HG03558 (cell line): ENCODE measurements at regions not wholly inside any gene's neighbourhood (a gene's known extent, or its start where the extent isn't known, plus 50 kb on each side); places are given as distances from the start of the nearest gene placed in this dataset.

Experiments
- ATAC-seq: cut with Tn5 transposase; IDR thresholded peaks from one replicate; pipeline ENCODE4 v1.9.1; 2021; ENCODE audit warnings: moderate number of reproducible peaks; ENCODE audit not compliant: unreplicated experiment; ENCODE audit errors: extremely low read depth

DNA sequence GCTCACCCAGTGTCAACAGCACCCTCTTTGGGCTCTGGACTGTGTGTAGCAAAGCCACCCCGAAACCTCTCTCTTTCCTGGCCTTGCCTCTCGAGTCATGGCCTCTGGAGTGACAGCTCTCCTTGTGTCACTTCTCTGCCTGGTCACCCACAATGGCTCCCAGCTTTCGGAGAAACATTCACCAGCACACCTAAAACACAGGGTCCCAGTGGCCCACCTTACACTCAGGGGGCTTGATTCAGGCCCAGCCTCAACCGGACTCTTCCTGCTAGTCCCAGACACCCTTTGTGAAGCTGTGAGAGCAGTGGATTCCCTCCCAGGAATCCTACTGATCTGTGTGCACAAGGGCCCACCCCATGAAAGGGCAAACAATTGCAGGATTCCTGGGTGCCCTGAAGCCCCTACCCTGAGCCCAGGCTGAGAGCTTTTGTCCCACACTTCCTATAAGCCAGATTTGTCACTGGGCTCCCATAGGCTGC, 137.2 kb upstream of the HAAO start:
- ATAC-seq = no peak

DNA sequence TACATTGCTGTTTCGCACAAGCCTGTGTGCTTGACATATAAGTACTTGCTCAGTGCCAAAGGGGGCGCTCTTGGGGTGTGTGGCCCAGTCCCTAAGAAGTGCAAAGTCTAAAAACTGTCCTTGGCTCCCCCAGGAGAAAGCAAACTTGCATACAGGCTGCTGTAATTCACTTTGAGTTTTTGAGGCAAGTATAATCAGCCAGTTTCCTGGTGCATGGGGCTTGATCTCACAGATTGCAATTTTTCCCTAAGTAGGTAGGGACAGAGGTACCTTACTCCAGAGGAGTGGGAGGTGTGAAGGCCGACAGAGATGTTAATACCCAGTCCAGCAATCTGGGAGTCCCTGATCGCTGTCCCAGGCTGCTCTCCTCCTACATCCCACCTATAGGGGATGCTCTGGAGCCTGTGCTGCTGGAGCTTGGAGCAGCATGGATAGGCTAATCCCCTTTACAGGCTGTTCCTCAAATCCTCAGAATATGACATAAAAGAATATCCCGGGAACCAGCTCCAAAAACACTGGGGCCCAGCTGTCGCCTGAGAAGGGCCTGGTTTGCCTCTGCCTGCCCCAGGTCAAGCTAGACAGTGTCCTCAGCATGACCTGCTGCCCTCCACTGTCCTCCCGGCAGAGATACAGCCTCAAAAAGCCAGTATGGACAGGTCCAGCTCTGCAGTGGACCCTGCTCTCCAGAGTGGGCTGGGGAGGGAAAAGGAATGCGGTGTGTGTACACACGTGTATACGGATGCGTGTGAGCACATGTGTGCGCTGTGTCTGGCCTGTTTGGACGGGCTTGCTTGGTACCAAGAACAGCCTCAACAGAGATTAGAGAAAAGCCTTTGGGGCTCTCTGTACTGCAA, 136.5 kb upstream of the HAAO start:
- no peak for ATAC-seq

- ATAC-seq = no peak
Observed at GRCh38 chr2:42928161-42928691, 135.8 kb upstream of the HAAO start.

DNA sequence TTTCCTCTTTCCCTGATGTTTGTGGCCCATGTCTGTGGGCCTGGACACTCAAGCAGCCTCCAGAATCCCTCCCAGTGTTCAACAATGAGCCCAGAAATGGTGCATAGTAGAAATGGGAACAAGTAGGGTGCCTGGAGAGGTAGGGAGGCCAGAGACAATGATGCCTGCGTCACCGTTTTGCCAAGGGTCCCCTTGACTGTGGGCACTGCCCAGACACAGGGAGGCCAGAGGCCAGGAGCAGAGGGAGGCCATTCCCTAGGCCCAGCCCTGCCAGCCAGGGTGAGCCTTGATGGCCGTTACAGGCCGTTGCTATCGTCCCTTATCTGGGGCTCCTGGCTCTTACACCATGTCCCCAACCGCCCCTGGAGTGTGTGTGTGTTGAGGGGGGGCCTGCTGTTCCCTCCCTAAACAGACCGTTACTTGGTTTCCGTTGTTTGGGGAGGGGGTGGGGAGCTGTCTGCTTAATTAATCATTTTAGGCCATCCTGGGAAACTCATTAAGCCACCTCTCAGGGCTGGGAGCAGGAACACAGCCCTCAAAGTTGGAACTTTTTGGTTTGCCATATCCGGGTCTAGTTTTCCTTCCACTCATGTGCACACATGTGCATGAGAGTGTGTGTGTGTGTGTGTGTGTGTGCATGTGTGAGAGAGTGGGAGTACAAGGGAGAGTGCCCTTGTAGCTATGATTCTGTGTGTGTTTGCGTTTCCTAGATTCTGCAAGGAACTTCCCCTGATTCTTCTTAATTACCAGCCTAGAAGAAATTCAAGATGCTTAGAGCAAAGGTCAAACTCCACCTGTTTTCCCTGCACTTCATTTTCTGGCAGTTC, 135.2 kb upstream of the HAAO start:
- no peak for ATAC-seq

GRCh38 chr2:42926434-42927333, 134.3 kb upstream of the HAAO start:
- no peak for ATAC-seq

DNA sequence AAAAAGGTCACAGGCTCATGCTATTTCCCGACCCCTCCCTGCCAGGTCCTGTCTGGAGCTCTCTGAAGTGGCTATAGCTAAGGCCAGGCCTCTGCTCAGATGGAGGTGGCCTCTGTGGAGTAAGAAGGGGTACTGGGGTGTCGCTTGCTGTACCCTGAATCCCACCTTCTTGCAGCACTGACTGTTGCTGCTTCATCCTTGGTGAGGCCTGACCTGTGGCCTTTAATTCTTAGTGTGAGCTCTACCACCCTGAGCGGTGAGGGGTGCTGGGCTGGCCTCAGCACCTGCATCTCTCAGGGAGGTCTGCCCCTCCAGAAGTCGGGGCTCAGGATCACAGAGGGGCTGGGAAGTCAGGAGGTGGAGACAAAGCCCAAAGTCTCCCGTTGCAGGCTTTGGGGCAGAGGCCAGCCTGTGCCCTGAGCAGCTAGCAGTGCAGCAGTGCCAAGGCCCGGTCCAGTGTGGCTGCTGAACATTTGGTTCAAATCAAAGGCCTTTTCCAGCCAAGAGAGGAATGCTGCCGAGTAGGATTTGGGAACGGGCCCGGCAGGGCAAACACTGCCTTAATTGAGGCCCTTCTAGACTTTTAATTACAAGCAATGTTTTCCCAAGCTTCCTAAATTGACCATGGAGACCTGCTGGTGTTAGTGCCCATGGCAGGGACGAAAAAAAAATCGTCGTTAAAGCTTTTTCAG, 133.5 kb upstream of the HAAO start:
- no peak for ATAC-seq

DNA sequence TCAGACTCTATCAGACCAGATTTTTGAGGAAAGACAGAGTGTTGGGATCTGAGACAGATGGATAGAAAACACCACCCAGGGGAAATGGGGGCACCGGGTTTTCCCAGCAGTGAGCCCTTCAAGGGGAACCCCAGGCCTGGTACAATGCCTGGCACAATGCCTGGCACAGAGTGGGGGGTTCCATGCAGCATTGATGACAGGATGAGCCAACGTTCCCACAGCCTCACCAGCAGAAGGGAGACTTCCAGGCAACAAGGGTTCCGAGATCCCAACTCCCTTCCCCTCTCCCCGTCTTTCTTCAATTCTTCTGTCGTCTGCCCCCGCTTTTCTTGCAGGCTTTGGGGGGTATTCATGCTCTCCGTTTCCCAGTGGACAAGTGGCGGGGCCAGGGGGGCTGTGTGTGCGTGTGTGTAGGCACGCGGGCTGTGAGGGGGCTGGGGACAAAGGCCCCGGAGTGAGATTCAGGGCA, 132.1 kb upstream of the HAAO start:
- no peak for ATAC-seq

DNA sequence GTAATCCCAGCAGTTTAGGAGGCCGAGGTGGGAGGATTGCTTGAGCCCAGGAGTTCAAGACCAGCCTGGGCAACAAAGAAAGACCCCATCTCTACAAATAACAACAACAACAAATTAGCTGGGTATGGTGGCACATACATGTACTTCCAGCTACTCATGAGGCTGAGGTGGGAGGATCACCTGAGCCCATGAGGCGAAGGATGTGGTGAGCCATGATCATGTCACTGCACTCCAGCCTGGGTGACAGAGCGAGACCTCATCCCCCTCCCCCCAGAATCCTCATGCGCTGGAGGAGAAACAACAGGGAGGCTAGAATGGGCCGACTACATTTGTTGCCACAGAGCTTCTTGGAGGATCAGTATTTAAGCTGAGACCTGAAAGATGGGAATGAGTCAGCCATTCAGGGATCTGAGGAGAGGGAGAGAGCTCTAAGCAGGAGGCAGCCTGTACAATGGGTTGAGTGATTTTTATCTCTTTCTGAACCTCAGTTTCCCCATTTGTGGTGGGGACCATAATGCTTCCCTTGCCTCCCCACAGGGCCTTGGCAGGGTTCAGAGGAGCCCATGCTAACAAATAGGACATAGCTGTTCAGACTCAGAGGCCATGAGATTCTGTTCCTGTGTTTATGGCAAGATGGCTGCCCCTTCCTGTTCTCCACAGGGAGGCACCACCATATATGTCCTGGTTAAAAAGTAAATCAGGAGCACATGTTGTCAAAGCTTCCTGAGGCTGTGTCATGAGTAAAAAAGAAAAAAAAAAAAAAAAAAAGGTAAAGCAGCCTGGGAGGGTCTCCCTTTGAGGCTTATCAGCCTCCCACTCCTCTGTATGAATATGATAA, 131.4 kb upstream of the HAAO start:
- ATAC-seq = no peak

DNA sequence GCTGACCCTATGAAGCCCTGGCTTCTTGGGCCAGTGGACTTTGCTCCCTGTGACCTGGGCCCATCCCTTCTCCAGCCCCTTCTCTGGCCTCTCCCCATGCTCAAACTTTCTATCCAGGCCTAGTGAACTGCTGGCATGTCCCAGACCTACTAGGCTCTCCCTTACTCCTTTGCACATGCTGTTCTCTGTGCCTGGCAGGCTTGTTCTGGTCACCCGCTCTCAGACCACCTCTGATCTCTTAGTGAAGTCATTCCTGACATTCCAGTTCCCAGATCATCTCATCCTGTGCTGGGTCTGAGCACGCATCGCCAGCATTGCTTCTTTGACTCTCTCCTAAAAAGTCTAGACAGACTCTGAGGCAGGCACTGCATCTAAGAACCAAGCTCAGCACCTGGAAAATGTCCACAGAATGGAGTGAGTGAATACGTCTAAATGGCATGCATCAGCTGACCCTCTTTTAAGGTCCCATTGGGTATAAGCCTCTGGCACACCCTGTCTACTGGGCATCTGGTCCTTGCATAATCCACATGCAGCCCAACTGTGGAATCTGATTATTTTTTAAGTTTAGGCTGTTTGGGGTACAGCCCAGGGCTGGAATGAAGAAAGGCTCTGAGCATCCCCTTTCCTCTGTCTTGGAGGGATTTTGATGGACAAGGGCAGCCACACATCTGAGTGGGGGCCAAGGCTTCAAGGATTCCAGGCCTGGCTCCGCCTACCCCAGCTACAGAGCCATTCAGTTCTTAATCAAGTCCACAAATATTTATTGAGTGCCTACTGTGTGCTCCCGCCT, 130.6 kb upstream of the HAAO start:
- no peak for ATAC-seq

- ATAC-seq = no peak
Observed at GRCh38 chr2:42922293-42922692, 129.9 kb upstream of the HAAO start.

DNA sequence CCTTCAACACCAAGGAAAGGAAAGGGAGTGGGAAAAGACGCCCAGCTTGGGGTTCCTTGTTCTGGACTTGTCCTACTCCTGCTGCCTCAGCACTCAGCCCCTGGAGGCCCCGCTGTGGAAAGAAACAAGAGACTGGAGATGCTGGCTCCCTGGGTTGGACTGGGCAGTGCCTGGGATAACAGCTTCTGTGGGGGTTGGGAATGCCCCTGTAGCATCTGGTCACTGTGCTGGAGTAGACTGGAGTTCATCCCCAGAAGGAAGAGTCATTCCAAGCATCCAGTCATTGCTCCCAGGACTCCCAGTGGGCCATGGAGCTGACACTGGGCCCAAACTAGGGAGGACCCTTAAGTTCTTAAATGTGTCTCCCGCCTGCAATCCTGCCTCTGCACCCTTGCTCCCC, 129.3 kb upstream of the HAAO start:
- ATAC-seq = no peak

GRCh38 chr2:42921147-42921520, 128.8 kb upstream of the HAAO start:
- ATAC-seq = no peak

- no peak for ATAC-seq
Observed at GRCh38 chr2:42920446-42921146, 128.2 kb upstream of the HAAO start.

- ATAC-seq = no peak
Observed at GRCh38 chr2:42918671-42919318, 126.4 kb upstream of the HAAO start.

DNA sequence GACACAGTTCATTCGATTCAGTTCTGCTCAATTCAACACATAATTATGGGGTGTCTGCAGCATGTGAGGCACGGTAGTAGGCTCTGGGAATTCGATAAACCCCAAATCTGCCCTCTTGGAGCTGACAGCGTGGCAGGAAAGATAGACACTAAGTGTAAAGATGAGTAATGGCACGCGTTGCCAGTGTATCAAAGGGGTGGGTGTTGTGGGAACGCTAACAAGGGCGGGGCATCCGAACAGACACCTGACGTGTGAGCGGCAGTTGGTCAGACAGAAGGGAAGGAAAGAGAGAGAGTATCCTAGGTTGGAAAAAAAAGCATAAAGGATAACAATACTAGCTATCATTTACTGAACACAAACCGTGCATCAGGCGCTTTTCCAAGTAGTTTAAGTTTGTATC, 125.7 kb upstream of the HAAO start:
- no peak for ATAC-seq

DNA sequence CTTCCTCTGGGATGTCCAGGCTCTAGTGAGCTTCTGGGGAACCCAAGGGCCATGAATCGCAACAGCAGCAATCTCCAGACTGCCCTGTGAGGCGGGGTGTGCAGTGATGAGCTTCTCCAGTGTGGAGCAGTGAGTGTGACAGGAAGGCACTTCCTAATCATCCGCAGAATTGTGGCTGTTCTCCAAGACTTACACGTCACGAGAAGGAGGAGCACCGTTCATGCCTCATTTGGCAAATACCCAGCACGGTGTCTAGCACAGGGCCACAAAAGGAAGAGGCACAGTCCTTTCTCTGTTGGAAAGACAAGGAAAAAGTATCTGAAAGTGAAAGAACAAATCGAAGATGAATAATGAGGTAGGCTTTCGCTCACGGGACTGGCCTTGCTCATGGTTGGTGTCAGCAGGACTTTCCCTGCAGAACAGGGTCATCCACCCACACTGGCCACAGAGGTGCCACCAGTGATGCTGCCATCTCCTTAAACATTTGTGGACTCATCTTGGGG, 125.1 kb upstream of the HAAO start:
- no peak for ATAC-seq

DNA sequence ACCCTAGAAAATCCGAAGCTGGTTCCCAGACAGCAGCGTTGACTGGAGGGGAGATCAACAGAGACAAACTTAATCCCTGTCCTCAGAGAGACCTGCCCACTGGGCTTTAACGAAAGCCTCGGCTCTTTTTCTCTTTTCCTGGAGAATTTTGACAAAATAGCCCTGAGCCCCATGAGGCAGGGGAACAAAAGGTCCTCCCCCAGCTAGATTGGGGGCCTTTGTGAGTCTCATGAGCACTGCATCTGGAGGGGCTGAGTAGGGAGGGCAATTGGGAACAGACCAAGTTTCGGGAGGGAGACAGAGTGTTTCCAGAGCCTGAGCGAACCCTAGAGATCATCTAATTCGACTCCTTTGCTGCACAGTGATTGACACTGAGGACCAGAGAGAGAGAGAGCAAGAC, 123.9 kb upstream of the HAAO start:
- no peak for ATAC-seq
